ENCODE measurements at regions not wholly inside any gene's neighbourhood (a gene's known extent, or its start where the extent isn't known, plus 50 kb on each side); places are given as distances from the start of the nearest gene placed in this dataset.

DNA sequence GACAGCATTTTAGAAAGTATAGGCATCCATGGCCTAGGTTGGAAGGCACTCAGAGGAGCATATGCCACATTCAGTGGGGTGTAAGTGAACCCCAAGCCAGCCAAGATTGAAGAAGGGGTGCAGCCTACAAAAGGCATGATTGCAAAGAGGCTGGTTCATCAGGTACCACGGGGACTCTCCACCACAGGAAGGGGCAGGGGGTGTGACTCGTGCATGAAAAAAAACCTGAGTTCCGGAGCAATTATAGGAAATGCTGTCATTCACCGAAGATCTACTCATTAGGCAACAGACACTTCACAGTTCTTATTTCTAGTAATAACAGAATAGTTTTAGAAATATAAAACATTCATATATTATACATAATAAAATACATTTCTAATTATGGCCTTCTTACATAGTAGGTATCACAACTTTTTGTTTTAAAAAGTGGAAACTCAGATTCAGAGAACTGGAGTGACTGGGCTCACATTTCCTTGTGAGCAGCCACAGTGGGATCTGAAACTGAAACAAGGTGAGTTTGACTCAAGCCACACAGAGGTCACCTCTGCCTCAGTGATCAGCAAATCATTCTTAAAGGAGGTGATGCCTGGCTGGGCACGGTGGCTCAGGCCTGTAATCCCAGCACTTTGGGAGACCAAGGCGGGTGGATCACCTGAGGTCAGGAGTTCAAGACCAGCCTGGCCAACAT lies 188.4 kb upstream of the GYPC start:
- TF ChIP-seq, protein P1, sequence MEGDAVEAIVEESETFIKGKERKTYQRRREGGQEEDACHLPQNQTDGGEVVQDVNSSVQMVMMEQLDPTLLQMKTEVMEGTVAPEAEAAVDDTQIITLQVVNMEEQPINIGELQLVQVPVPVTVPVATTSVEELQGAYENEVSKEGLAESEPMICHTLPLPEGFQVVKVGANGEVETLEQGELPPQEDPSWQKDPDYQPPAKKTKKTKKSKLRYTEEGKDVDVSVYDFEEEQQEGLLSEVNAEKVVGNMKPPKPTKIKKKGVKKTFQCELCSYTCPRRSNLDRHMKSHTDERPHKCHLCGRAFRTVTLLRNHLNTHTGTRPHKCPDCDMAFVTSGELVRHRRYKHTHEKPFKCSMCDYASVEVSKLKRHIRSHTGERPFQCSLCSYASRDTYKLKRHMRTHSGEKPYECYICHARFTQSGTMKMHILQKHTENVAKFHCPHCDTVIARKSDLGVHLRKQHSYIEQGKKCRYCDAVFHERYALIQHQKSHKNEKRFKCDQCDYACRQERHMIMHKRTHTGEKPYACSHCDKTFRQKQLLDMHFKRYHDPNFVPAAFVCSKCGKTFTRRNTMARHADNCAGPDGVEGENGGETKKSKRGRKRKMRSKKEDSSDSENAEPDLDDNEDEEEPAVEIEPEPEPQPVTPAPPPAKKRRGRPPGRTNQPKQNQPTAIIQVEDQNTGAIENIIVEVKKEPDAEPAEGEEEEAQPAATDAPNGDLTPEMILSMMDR (IDR thresholded peaks at IDR 0.05), result no peak
- intact Hi-C loops (cut with DNase I, micrococcal nuclease), result no loop called here
- DNase-seq (no peak), ATAC-seq (no peak)
- no peak overlapping the region for H3K4me3 ChIP-seq
- no peaks in the 10 kb centered on the region for H3K4me1 ChIP-seq (ENCODE audit: low read depth)
- no peaks in the 10 kb centered on the region for H3K9me3 ChIP-seq
- H3K36me3 ChIP-seq (ENCODE audit: low read depth), result no peaks in the 10 kb centered on the region

DNA sequence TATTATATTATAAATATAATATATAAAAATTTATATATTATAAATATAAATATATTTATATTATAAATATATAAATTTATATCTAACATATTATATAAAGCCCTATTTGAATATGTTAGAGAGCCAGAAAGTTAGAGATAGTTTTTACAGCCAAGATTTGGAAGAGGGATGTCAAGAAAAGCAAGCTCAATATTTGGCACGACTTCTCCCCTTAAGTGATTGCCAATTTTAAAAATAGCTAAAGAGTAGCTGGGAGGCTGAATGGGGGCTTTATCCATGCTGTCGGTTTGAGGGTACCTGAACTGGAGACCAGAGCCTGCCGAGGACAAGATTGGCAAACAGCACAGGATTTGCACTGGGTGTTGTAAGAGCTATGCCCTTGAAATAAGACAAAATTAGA lies 180.9 kb upstream of the GYPC start:
- Histone ChIP-seq H3K4me1 (ENCODE audit: low read depth) (no peaks in the 10 kb centered on the region), H3K9me3 (no peaks in the 10 kb centered on the region), H3K4me3 (no peak overlapping the region), H3K36me3 (ENCODE audit: low read depth) (no peaks in the 10 kb centered on the region)
- TF ChIP-seq, protein P1 (IDR thresholded peaks at IDR 0.05), result no peak
- ATAC-seq, result no peak
- intact Hi-C loops (cut with DNase I, micrococcal nuclease), result no loop called here
- no peak for DNase-seq

DNA sequence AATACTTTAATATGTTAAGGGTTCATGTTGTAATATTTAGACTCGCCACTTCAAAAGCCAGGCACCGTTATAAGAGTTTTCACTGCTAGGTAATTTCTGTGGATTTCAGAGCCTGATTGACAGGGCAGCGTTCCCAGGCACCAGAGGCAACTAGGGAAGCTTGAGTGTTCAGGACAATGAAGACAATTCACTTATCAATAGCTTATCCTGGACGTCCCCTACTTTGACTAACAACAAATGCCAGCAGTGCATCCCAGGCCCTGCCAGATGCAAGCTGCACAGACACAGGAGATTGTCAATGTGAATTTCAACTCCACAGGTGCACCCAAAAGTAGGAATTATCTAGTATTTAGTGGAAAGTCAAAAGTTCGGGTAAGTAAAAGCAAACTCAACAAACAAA lies 179.3 kb upstream of the GYPC start:
- no peaks in the 10 kb centered on the region for H3K4me1 ChIP-seq (ENCODE audit: low read depth)
- no peaks in the 10 kb centered on the region for H3K36me3 ChIP-seq (ENCODE audit: low read depth)
- no peaks in the 10 kb centered on the region for H3K9me3 ChIP-seq
- no peak overlapping the region for H3K4me3 ChIP-seq
- TF ChIP-seq, protein P1 (IDR thresholded peaks at IDR 0.05), result no peak
- intact Hi-C loops (cut with DNase I, micrococcal nuclease), result no loop called here
- DNase-seq (no peak), ATAC-seq (no peak)

- ATAC-seq (no peak), DNase-seq (no peak)
- no peaks in the 10 kb centered on the region for H3K9me3 ChIP-seq
- no peaks in the 10 kb centered on the region for H3K4me1 ChIP-seq (ENCODE audit: low read depth)
- H3K4me3 ChIP-seq, result no peak overlapping the region
- intact Hi-C loops (cut with DNase I, micrococcal nuclease), result no loop called here
- TF ChIP-seq, protein P1 (IDR thresholded peaks at IDR 0.05), result no peak
- H3K36me3 ChIP-seq (ENCODE audit: low read depth), result no peaks in the 10 kb centered on the region
Observed at GRCh38 chr2:126480033-126480432, 175.9 kb upstream of the GYPC start.

DNA sequence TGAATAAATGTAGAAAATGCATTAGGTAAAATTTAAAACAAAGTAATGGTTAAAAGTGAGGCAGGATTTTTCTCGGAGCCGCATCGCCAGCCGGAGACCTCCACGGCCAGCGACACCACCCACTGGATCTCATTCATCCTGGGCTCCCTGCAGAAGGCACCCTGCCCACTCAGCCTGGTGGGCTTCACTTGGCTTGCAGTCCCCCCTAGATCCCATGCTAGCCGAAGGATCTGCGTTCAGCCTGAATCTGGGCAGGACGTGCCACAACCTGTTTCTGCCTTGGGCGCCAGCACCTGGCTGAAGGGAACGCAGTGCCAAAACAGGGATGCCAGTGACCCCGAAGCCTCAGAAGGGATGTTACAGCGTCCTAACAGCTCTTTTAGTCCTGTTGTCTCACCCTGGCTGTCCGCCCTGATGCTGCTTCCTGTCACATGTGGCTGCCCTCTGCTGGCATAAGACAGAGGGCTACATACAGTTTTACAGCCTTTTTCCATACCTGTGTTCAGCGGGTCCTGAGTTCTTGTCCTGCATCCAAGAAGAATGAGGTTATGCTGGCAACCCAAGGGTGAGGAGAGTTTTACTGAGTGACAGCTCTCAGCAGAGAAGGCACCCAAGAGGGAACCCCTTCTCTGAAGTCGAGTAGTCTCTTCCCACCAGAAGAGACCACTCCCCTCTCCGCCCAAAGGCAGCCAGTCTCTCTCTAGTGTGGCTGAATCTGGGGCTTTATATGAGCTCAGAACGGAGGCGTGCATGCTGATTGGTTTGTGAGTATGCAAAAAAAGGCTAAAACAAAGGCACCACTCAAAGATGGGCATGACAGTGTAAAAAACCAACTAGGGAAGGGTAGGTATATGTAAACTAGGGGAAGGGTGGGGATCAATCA lies 173.1 kb upstream of the GYPC start:
- Histone ChIP-seq H3K36me3 (ENCODE audit: low read depth) (no peaks in the 10 kb centered on the region), H3K4me3 (no peak overlapping the region), H3K9me3 (no peaks in the 10 kb centered on the region), H3K4me1 (ENCODE audit: low read depth) (no peaks in the 10 kb centered on the region)
- intact Hi-C loops (cut with DNase I, micrococcal nuclease), result no loop called here
- no peak for ATAC-seq
- TF ChIP-seq, protein P1 (IDR thresholded peaks at IDR 0.05), result no peak
- DNase-seq, result no peak

All from mucosa of descending colon (tissue), 3 donors.